ENCODE measurements at regions not wholly inside any gene's neighbourhood (a gene's known extent, or its start where the extent isn't known, plus 50 kb on each side); places are given as distances from the start of the nearest gene placed in this dataset.

DNA sequence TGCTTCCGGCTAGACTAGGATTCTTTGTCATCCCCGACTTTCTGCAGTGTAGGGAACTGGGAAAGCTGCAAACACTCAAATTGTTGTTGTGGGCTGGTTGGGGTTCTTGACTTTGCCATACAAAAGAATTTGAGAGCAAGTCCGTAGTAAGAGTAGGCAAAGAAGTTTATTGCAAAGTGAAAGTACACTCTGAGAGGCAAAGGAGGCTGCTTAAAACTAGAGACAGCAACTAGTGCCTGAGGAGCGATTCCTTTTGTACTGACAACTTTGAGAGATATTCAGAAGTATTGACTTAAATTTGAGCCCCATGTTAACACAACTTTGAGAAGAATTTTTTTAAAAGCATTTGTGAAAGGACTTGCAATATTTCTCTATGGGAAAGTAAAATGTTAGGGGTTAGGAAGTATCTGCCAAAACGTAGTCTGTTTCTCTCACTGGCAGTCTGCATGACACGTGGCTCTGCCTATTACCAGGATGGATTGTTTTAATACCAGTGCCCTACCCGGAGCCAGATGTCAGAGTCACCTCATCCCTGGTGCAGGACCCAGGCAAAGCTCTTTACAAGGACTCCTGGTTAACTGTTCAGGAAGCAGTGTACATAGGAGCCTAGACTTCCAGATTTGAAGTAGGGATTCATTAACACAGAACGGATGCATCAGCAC lies 85.0 kb upstream of the CLPB start:
- H3K4me3 ChIP-seq (ENCODE audit: low read depth, low read length) = peak overlapping the region; percentile 10
- TF ChIP-seq, protein P1, sequence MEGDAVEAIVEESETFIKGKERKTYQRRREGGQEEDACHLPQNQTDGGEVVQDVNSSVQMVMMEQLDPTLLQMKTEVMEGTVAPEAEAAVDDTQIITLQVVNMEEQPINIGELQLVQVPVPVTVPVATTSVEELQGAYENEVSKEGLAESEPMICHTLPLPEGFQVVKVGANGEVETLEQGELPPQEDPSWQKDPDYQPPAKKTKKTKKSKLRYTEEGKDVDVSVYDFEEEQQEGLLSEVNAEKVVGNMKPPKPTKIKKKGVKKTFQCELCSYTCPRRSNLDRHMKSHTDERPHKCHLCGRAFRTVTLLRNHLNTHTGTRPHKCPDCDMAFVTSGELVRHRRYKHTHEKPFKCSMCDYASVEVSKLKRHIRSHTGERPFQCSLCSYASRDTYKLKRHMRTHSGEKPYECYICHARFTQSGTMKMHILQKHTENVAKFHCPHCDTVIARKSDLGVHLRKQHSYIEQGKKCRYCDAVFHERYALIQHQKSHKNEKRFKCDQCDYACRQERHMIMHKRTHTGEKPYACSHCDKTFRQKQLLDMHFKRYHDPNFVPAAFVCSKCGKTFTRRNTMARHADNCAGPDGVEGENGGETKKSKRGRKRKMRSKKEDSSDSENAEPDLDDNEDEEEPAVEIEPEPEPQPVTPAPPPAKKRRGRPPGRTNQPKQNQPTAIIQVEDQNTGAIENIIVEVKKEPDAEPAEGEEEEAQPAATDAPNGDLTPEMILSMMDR (conservative IDR thresholded peaks at IDR 0.05; ENCODE audit: low read depth, low read length) = no peak
- no peak for DNase-seq (ENCODE audit: low read depth)

- no peak for DNase-seq (ENCODE audit: low read depth)
- TF ChIP-seq, protein P1 (conservative IDR thresholded peaks at IDR 0.05; ENCODE audit: low read depth, low read length) = no peak
Observed at GRCh38 chr11:72514331-72514730, 80.0 kb upstream of the CLPB start.

DNA sequence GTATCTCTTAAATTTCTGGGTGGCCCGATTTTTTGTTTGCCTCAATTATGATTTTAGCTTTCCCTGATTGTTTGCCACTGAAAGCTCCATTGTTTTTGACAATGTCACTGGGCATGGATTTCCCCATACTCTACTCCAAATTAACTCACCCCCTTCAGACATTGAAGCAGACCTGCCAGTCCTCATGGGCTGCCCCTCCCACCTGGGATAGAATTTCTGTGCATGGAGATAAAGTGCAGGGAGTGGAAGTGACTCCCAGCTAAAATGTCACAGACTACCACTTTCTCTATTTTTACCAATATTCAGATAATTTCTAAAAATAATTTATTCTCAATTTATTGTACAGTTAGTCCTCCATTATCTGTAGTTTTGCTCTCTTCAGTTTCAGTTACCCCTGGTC lies 79.1 kb upstream of the CLPB start:
- no peak overlapping the region for H3K4me3 ChIP-seq (ENCODE audit: low read depth, low read length)
- DNase-seq (ENCODE audit: low read depth) = no peak
- TF ChIP-seq, protein P1 (conservative IDR thresholded peaks at IDR 0.05; ENCODE audit: low read depth, low read length) = no peak

More at GRCh38 chr11:72514331-72514730, 80.0 kb upstream of the CLPB start:
- no peak overlapping the region for H3K4me3 ChIP-seq (ENCODE audit: low read depth, low read length)

DNA sequence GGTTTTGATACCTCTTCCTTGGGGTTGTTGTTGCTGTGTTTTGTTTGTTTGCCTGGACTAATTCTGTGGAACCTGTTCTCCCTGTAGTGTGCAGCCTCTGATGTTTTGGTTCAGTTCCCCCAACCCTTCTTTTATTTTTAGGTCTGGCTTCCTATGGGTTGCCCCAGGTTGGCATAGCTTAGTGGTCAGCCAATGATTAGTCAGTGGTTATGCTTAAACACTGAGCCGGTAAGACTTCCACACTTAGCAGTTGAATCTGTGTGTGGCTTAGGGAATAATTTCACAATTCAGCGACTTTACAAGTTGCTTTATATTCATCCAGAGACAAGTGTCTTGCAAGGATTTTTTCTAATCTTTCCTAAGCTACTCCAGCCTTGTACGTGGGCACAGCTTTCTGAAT lies 78.6 kb upstream of the CLPB start:
- TF ChIP-seq, protein P1 (conservative IDR thresholded peaks at IDR 0.05; ENCODE audit: low read depth, low read length) = no peak
- DNase-seq (ENCODE audit: low read depth) = peak; percentile 18
- no peak overlapping the region for H3K4me3 ChIP-seq (ENCODE audit: low read depth, low read length)

DNA sequence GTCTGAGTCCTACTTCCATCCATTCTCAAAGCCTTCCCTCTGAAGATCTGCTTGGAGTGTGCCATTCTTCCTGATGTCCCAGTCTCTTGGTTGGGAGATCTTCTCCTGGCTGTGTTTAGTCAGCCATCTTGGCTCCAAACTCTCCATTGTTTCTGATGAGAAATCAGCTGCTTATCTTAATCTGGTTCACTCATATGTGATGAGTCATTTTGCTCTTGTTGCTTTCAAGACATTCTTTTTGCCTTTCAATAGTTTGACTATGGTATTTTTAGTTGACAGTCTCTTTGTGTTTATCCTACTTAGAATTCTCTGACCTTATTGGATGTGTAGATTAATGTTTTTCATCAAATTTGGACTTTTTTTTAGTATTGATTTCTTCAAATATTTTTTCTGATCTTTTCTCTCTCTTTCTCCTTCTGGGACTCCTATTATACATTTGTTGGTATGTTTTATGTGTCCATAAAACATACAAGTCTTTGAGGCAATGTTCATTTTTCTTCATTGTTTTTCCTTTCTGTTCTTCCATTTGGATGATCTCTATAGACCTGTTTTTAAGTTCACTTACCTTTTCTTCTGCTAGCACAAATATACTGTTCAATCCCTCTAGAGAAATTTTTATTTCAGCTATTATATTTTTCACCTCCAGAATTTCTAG lies 77.2 kb upstream of the CLPB start:
- no peak overlapping the region for H3K4me3 ChIP-seq (ENCODE audit: low read depth, low read length)
- TF ChIP-seq, protein P1 (conservative IDR thresholded peaks at IDR 0.05; ENCODE audit: low read depth, low read length) = no peak
- DNase-seq (ENCODE audit: low read depth) = peak; percentile 4

DNA sequence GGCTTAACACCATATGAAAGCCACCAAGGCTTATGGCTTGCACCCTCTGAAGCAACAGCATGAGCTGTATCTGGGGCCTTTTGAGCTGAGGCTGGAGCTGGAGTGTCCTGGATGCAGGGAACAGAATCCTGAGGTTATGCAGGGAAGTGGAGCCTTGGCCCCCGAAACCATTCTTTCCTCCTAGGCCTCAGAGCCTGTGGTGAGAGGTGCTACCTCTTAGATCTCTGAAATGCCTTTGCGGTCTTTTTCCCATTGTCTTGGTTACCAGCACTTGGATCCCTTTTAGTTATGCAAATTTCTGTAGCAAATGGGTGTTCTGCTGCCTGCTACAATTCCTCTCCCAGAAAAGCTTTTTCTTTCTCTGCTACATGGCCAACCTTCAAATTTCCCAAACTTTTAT lies 72.7 kb upstream of the CLPB start:
- H3K4me3 ChIP-seq (ENCODE audit: low read depth, low read length) = no peak overlapping the region
- DNase-seq (ENCODE audit: low read depth) = no peak
- TF ChIP-seq, protein P1 (conservative IDR thresholded peaks at IDR 0.05; ENCODE audit: low read depth, low read length) = no peak

DNA sequence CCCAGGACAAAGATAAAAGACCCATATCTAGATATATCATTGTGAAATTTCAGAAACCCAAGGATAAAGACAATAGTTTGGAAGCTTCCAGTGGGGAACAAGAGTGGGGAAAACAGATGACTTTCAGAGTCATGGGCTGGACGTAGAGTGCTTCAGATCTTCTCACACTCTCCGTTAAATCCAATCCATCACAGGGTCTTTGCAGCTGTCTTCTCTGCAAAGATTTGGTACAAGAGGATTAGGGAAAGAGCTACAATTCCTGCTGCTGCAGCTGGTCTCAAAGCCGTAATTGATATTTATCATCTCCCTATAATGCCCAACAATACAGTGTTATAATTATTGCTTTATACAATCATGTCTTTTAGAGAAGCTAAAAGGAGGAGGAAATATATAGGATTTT lies 63.4 kb upstream of the CLPB start:
- TF ChIP-seq, protein P1 (conservative IDR thresholded peaks at IDR 0.05; ENCODE audit: low read depth, low read length) = no peak
- H3K4me3 ChIP-seq (ENCODE audit: low read depth, low read length) = no peak overlapping the region

More for the DNA sequence above, 63.4 kb upstream of the CLPB start:
- DNase-seq (ENCODE audit: low read depth) = no peak
